ENCODE measurements at regions not wholly inside any gene's neighbourhood (a gene's known extent, or its start where the extent isn't known, plus 50 kb on each side); places are given as distances from the start of the nearest gene placed in this dataset.

DNA sequence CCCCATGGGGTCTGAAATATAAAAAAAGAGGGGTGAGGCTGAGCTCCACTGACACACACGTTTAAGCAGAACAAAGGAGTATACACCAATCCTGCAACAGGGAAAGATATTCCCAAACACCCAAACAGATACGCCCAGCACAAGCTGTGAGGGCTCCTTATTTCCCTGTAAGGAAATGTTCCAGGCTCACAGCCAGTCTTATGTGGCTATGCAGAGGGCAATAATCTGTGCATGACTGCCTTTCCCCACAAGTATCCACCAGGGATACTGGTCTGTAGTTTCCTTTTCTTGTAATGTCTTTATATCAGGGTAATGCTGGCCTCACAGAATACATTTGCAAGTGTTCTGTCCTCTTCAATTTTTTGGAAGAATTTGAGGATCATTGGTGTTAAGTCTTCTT, 141.7 kb upstream of the DAAM1 start:
- Mint-ChIP-seq H3K9me3 (peaks cover 0 to 6% (median 2%) of the 10 kb centered on the region in 7 donors), H3K27me3 (ENCODE audit: low read depth in 3 of 3) (peaks cover 0 to 1% (median 0%) of the 10 kb centered on the region in 3 donors), H3K27ac (no peak overlapping the region), H3K4me3 (no peak overlapping the region), H3K36me3 (no peaks in the 10 kb centered on the region), H3K4me1 (no peaks in the 10 kb centered on the region)
- H2AFZ ChIP-seq (ENCODE audit: insufficient read depth, low read depth, low read length, poor library complexity, severe bottlenecking) = no peak overlapping the region
- H3K79me2 ChIP-seq (ENCODE audit: insufficient read depth, low read length) = no peaks in the 10 kb centered on the region
- no peak overlapping the region for H3K27ac ChIP-seq (ENCODE audit: low read depth in 1 of 2, low read length in 2 of 2)
- H3K4me3 ChIP-seq (replicated peaks in 1 of 3; ENCODE audit: low read depth in 2 of 3, low read length in 3 of 3) = no peak overlapping the region
- no peak overlapping the region for H3K9ac ChIP-seq (ENCODE audit: insufficient read depth, low read length, poor library complexity, severe bottlenecking)
- H3K36me3 ChIP-seq (replicated peaks in 1 of 2; ENCODE audit: control insufficient read depth in 1 of 2, insufficient read depth in 2 of 2, low read length in 2 of 2) = no peaks in the 10 kb centered on the region
- no peaks in the 10 kb centered on the region for H4K20me1 ChIP-seq (ENCODE audit: insufficient read depth, low read length)
- H3K4me1 ChIP-seq (ENCODE audit: control insufficient read depth in 1 of 2, insufficient read depth in 2 of 2, low read length in 2 of 2) = no peaks in the 10 kb centered on the region
- no peaks in the 10 kb centered on the region for H3K27me3 ChIP-seq (ENCODE audit: control insufficient read depth in 2 of 2, insufficient read depth in 2 of 2, low read length in 2 of 2)
- no CpG with 5 or more reads among the region's 2 CpGs for WGBS (ENCODE audit: insufficient coverage)
- H3K9me3 ChIP-seq (replicated peaks in 1 of 2; ENCODE audit: control insufficient read depth in 1 of 2, insufficient read depth in 1 of 2, low read length in 2 of 2) = no peaks in the 10 kb centered on the region
- no peak for DNase-seq
- intact Hi-C loops (cut with micrococcal nuclease) = no loop called here
- no peak overlapping the region for H3K4me2 ChIP-seq (replicated peaks; ENCODE audit: extremely low read depth, low read length, poor library complexity, severe bottlenecking)
- TF ChIP-seq, protein P1, sequence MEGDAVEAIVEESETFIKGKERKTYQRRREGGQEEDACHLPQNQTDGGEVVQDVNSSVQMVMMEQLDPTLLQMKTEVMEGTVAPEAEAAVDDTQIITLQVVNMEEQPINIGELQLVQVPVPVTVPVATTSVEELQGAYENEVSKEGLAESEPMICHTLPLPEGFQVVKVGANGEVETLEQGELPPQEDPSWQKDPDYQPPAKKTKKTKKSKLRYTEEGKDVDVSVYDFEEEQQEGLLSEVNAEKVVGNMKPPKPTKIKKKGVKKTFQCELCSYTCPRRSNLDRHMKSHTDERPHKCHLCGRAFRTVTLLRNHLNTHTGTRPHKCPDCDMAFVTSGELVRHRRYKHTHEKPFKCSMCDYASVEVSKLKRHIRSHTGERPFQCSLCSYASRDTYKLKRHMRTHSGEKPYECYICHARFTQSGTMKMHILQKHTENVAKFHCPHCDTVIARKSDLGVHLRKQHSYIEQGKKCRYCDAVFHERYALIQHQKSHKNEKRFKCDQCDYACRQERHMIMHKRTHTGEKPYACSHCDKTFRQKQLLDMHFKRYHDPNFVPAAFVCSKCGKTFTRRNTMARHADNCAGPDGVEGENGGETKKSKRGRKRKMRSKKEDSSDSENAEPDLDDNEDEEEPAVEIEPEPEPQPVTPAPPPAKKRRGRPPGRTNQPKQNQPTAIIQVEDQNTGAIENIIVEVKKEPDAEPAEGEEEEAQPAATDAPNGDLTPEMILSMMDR (IDR thresholded peaks at IDR 0.05) = no peak

GRCh38 chr14:59055006-59055405, 133.5 kb upstream of the DAAM1 start:
- Histone ChIP-seq H3K4me2 (replicated peaks; ENCODE audit: extremely low read depth, low read length, poor library complexity, severe bottlenecking) (no peak overlapping the region), H3K4me1 (ENCODE audit: control insufficient read depth in 1 of 2, insufficient read depth in 2 of 2, low read length in 2 of 2) (no peaks in the 10 kb centered on the region), H3K9ac (ENCODE audit: insufficient read depth, low read length, poor library complexity, severe bottlenecking) (no peak overlapping the region), H4K20me1 (ENCODE audit: insufficient read depth, low read length) (no peaks in the 10 kb centered on the region), H3K27ac (ENCODE audit: low read depth in 1 of 2, low read length in 2 of 2) (no peak overlapping the region), H2AFZ (ENCODE audit: insufficient read depth, low read depth, low read length, poor library complexity, severe bottlenecking) (no peak overlapping the region), H3K27me3 (ENCODE audit: control insufficient read depth in 2 of 2, insufficient read depth in 2 of 2, low read length in 2 of 2) (no peaks in the 10 kb centered on the region), H3K9me3 (replicated peaks in 1 of 2; ENCODE audit: control insufficient read depth in 1 of 2, insufficient read depth in 1 of 2, low read length in 2 of 2) (no peaks in the 10 kb centered on the region), H3K79me2 (ENCODE audit: insufficient read depth, low read length) (no peaks in the 10 kb centered on the region), H3K4me3 (replicated peaks in 1 of 3; ENCODE audit: low read depth in 2 of 3, low read length in 3 of 3) (no peak overlapping the region), H3K36me3 (replicated peaks in 1 of 2; ENCODE audit: control insufficient read depth in 1 of 2, insufficient read depth in 2 of 2, low read length in 2 of 2) (no peaks in the 10 kb centered on the region)
- H3K4me1 Mint-ChIP-seq = no peaks in the 10 kb centered on the region
- H3K36me3 Mint-ChIP-seq = no peaks in the 10 kb centered on the region
- no peak overlapping the region for H3K27ac Mint-ChIP-seq
- H3K27me3 Mint-ChIP-seq (ENCODE audit: low read depth in 3 of 3) = peaks cover 0 to 1% (median 1%) of the 10 kb centered on the region in 3 donors
- peaks cover 0 to 7% (median 3%) of the 10 kb centered on the region in 7 donors for H3K9me3 Mint-ChIP-seq
- intact Hi-C loops (cut with micrococcal nuclease) = loop anchor here in 1 of 2 donors (10.0 kb wide), 2 partner anchors 420 to 550 kb away; partner anchors contain the start of gene DACT1
- WGBS (ENCODE audit: insufficient coverage) = no CpG with 5 or more reads among the region's 1 CpG
- H3K4me3 Mint-ChIP-seq = no peak overlapping the region
- no peak for DNase-seq
- TF ChIP-seq, protein P1 (IDR thresholded peaks at IDR 0.05) = no peak

Measured in CD14-positive monocyte (primary cell).